ENCODE measurements at regions not wholly inside any gene's neighbourhood (a gene's known extent, or its start where the extent isn't known, plus 50 kb on each side); places are given as distances from the start of the nearest gene placed in this dataset.
A peak's percentile ranks its signal among the peaks of the same experiment; 100 is the strongest.
"Not testable (repeated sequence)": the region's sequence is repeated elsewhere in the genome, so short reads cannot be mapped to it uniquely, and the experiment has no call there.

- H3K4me3 ChIP-seq = no peak overlapping the region
- TF ChIP-seq CTCF (IDR thresholded peaks at IDR 0.05) = no peak
- no peak for TF ChIP-seq POLR2A (IDR thresholded peaks at IDR 0.05)
Measured at GRCh38 chr3:190983875-190984274, 121.4 kb upstream of the GMNC start.

GRCh38 chr3:190973771-190974170 is 111.3 kb upstream of the GMNC start:
- Histone ChIP-seq H3K27me3 (no peaks in the 10 kb centered on the region), H3K36me3 (no peaks in the 10 kb centered on the region), H3K4me3 (no peak overlapping the region), H3K27ac (no peak overlapping the region), H3K4me1 (no peaks in the 10 kb centered on the region), H3K9me3 (no peaks in the 10 kb centered on the region)
- no peak for DNase-seq
- TF ChIP-seq CTCF (IDR thresholded peaks at IDR 0.05) (no peak), POLR2A (IDR thresholded peaks at IDR 0.05) (no peak)

More at GRCh38 chr3:190983875-190984274, 121.4 kb upstream of the GMNC start:
- DNase-seq = no peak
- no peaks in the 10 kb centered on the region for H3K27me3 ChIP-seq
- peaks cover 0 to 5% (median 0%) of the 10 kb centered on the region in 4 donors for H3K9me3 ChIP-seq
- no peaks in the 10 kb centered on the region for H3K4me1 ChIP-seq
- no peaks in the 10 kb centered on the region for H3K36me3 ChIP-seq
- no peak overlapping the region for H3K27ac ChIP-seq

- H3K4me1 ChIP-seq = no peaks in the 10 kb centered on the region
- no peak for DNase-seq
- no peak overlapping the region for H3K27ac ChIP-seq
- TF ChIP-seq CTCF (IDR thresholded peaks at IDR 0.05) = no peak
- no peak for TF ChIP-seq POLR2A (IDR thresholded peaks at IDR 0.05)
- no peaks in the 10 kb centered on the region for H3K36me3 ChIP-seq
- no peaks in the 10 kb centered on the region for H3K9me3 ChIP-seq
- no peaks in the 10 kb centered on the region for H3K27me3 ChIP-seq
- H3K4me3 ChIP-seq = no peak overlapping the region
Measured at GRCh38 chr3:190972840-190973270, 110.4 kb upstream of the GMNC start.

GRCh38 chr3:190972196-190972595 is 109.7 kb upstream of the GMNC start:
- no peak for TF ChIP-seq POLR2A (IDR thresholded peaks at IDR 0.05)
- no peak for TF ChIP-seq CTCF (IDR thresholded peaks at IDR 0.05)
- Histone ChIP-seq H3K4me1 (no peaks in the 10 kb centered on the region), H3K27me3 (no peaks in the 10 kb centered on the region), H3K36me3 (no peaks in the 10 kb centered on the region), H3K27ac (no peak overlapping the region), H3K4me3 (no peak overlapping the region), H3K9me3 (no peaks in the 10 kb centered on the region)
- no peak for DNase-seq

GRCh38 chr3:190970560-190970959 is 108.1 kb upstream of the GMNC start:
- Histone ChIP-seq H3K9me3 (no peaks in the 10 kb centered on the region), H3K4me3 (no peak overlapping the region), H3K27ac (no peak overlapping the region), H3K27me3 (no peaks in the 10 kb centered on the region), H3K4me1 (no peaks in the 10 kb centered on the region), H3K36me3 (no peaks in the 10 kb centered on the region)
- DNase-seq = no peak
- TF ChIP-seq CTCF (IDR thresholded peaks at IDR 0.05) (no peak), POLR2A (IDR thresholded peaks at IDR 0.05) (no peak)

GRCh38 chr3:190968616-190969015 is 106.1 kb upstream of the GMNC start:
- no peak for DNase-seq
- no peaks in the 10 kb centered on the region for H3K4me1 ChIP-seq
- no peak for TF ChIP-seq POLR2A (IDR thresholded peaks at IDR 0.05)
- TF ChIP-seq CTCF (IDR thresholded peaks at IDR 0.05) = no peak
- no peaks in the 10 kb centered on the region for H3K36me3 ChIP-seq
- H3K9me3 ChIP-seq = no peaks in the 10 kb centered on the region
- H3K27me3 ChIP-seq = no peaks in the 10 kb centered on the region
- H3K27ac ChIP-seq = no peak overlapping the region
- no peak overlapping the region for H3K4me3 ChIP-seq

- H3K4me3 ChIP-seq = peak overlapping the region in 1 of 4 donors; percentile 17
- H3K4me1 ChIP-seq, H3K27me3 ChIP-seq, H3K9me3 ChIP-seq, H3K27ac ChIP-seq, H3K36me3 ChIP-seq, DNase-seq: not testable (repeated sequence)
Measured at GRCh38 chr3:190964931-190965330, 102.4 kb upstream of the GMNC start.

Data from Peyer's patch (tissue), 4 donors.